PC-9 (cell line): ENCODE measurements at regions not wholly inside any gene's neighbourhood (a gene's known extent, or its start where the extent isn't known, plus 50 kb on each side); places are given as distances from the start of the nearest gene placed in this dataset.

Experiments used
- BruUV-seq: library from RNA; stranded (reverse); fragments of 400-500 nt; replicated peaks from 2 replicates; lab custom pipeline; 2021; lab: Mats Ljungman, UMichigan
- CTCF ChIA-PET: fragments of 300-600 bp; sonication (Branson Sonifier 250); formaldehyde crosslinking; loops from one replicate; lab custom pipeline; 2022; ENCODE audit warnings: antibody characterized with exemption; lab: Charles Lee
- POLR2A ChIA-PET: fragments of 300-600 bp; sonication (Branson Sonifier 250); formaldehyde crosslinking; loops from one replicate; lab custom pipeline; 2022; ENCODE audit warnings: antibody characterized with exemption; ENCODE audit not compliant: unreplicated experiment; lab: Charles Lee
- DNase-seq, 2 experiments: peaks; one replicate each; pipeline versions ENCODE4 v3.0.0 to v3.0.0-alpha.2; 2015 to 2022; ENCODE audit warnings: mixed read lengths in 1 of 2
- H2AFZ ChIP-seq: fragments of 200-600 bp; sonication (generic); 2 replicates; pipeline ENCODE4 v1.8.1; 2017; ENCODE audit warnings: antibody characterized with exemption
- H3F3A ChIP-seq: fragments of 200-600 bp; sonication (generic); 2 replicates; pipeline ENCODE4 v1.8.1; 2017; ENCODE audit warnings: antibody characterized with exemption, mild to moderate bottlenecking, low read depth; ENCODE audit not compliant: insufficient read depth
- H3K27ac ChIP-seq: fragments of 200-600 bp; sonication (generic); 2 replicates; pipeline ENCODE4 v1.6.1; 2016; ENCODE audit warnings: mixed run types
- H3K27me3 ChIP-seq: fragments of 200-600 bp; sonication (generic); 2 replicates; pipeline ENCODE4 v1.6.1; 2016; ENCODE audit warnings: low read depth, mixed run types; ENCODE audit not compliant: insufficient read depth
- H3K36me3 ChIP-seq: fragments of 200-600 bp; sonication (generic); 2 replicates; pipeline ENCODE4 v1.6.1; 2016; ENCODE audit warnings: low read depth, mixed run types
- H3K4me1 ChIP-seq: fragments of 200-600 bp; sonication (generic); replicated peaks from 2 replicates; pipeline ENCODE4 v1.6.1; 2016; ENCODE audit warnings: mixed run types; ENCODE audit not compliant: insufficient read depth
- H3K4me2 ChIP-seq: fragments of 200-600 bp; sonication (generic); 2 replicates; pipeline ENCODE4 v1.6.1; 2017; ENCODE audit warnings: mixed run types
- H3K4me3 ChIP-seq: fragments of 200-600 bp; sonication (generic); 2 replicates; pipeline ENCODE4 v1.6.1; 2016; ENCODE audit warnings: mixed run types
- H3K79me2 ChIP-seq: fragments of 200-600 bp; sonication (generic); 2 replicates; pipeline ENCODE4 v1.6.1; 2017; ENCODE audit warnings: low read depth, mixed run types
- H3K9me2 ChIP-seq: fragments of 200-600 bp; sonication (generic); 2 replicates; pipeline ENCODE4 v1.8.1; 2017; ENCODE audit warnings: mild to moderate bottlenecking; ENCODE audit not compliant: insufficient read depth
- H3K9me3 ChIP-seq: fragments of 200-600 bp; sonication (generic); 2 replicates; pipeline ENCODE4 v1.8.1; 2016; ENCODE audit warnings: low read depth; ENCODE audit not compliant: insufficient read depth
- H4K20me1 ChIP-seq: fragments of 200-600 bp; sonication (generic); 2 replicates; pipeline ENCODE4 v1.8.1; 2017; ENCODE audit not compliant: insufficient read depth
- EZH2 ChIP-seq: fragments of 200-600 bp; sonication (generic); IDR thresholded peaks from 2 replicates; pipeline ENCODE4 v1.8.0; 2017; ENCODE audit warnings: antibody characterized with exemption, low read depth
- intact Hi-C: fragments of 100-400 bp; cut with micrococcal nuclease; formaldehyde crosslinking; loops from one replicate; pipeline ENCODE4 v1.10.0; 2022; ENCODE audit not compliant: unreplicated experiment
- TF ChIP-seq, protein P1 (sequence below): fragments of 200-600 bp; sonication (generic); conservative IDR thresholded peaks from 2 replicates; pipeline ENCODE4 v1.6.1; 2017; ENCODE audit warnings: mixed run types, antibody characterized with exemption, mild to moderate bottlenecking, moderate library complexity

- TF ChIP-seq, protein P1, sequence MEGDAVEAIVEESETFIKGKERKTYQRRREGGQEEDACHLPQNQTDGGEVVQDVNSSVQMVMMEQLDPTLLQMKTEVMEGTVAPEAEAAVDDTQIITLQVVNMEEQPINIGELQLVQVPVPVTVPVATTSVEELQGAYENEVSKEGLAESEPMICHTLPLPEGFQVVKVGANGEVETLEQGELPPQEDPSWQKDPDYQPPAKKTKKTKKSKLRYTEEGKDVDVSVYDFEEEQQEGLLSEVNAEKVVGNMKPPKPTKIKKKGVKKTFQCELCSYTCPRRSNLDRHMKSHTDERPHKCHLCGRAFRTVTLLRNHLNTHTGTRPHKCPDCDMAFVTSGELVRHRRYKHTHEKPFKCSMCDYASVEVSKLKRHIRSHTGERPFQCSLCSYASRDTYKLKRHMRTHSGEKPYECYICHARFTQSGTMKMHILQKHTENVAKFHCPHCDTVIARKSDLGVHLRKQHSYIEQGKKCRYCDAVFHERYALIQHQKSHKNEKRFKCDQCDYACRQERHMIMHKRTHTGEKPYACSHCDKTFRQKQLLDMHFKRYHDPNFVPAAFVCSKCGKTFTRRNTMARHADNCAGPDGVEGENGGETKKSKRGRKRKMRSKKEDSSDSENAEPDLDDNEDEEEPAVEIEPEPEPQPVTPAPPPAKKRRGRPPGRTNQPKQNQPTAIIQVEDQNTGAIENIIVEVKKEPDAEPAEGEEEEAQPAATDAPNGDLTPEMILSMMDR, result no peak
- no peak for TF ChIP-seq EZH2
- peaks cover 92% of the 10 kb centered on the region for H3K27me3 ChIP-seq
- intact Hi-C loops, result loop anchor here (5.0 kb wide), 2 partner anchors 201 to 1224 kb away; no protein-coding TSS in a partner anchor
- H3F3A ChIP-seq, result no peaks in the 10 kb centered on the region
- no peaks in the 10 kb centered on the region for H3K79me2 ChIP-seq
- CTCF ChIA-PET, result no interaction called here
- peak overlapping the region; percentile 80; the same call in 1 of the 2 replicates for H3K4me2 ChIP-seq
- no peaks in the 10 kb centered on the region for H3K4me1 ChIP-seq
- no peak overlapping the region for H2AFZ ChIP-seq
- H3K4me3 ChIP-seq, result no peak overlapping the region
- H3K9me3 ChIP-seq, result no peaks in the 10 kb centered on the region
- H3K36me3 ChIP-seq, result no peaks in the 10 kb centered on the region
- no peaks in the 10 kb centered on the region for H3K9me2 ChIP-seq
- DNase-seq, result no peak
- BruUV-seq, result no TSS peak
- no peaks in the 10 kb centered on the region for H4K20me1 ChIP-seq
- POLR2A ChIA-PET, result no interaction called here
- no peak overlapping the region for H3K27ac ChIP-seq
Observed at GRCh38 chr2:126971162-126971480, 72.4 kb downstream of the TEX51 start.

DNA sequence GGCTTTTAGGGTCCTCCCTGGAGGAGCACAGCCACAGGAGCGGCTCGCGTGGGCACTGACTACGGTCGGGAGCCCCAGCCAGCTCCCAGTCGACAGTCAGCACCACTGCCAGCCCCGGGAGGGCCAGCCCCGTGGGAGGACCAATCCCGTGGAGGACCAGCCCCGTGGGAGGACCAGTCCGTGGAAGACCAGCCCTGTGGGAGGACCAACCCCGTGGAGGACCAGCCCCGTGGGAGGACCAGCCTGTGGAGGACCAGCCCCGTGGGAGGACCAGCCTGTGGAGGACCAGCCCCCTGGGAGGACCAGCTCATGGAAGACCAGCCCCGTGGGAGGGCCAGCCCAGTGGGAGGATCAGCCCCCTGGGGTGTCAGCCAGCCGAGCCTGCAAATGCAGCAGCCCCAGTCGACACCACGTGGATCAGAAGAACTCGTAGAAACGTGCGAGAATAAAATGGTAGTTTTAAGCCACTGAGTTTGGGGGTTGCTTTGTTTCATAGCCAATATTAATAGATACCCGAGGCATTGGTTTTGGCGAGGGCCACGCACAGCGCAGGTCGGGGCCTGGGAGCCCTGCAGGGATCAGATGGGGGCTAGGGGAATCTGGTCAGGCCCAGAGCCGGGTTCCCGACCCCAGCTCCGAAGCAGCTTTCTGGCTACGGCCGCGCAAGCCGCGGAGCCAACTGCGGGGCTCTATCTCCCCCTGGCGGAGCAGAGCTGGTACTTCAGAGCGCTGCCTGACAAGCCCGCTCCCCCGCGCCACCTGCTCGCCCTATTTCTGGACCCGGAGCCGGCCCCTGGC is 73.0 kb downstream of the TEX51 start:
- H3K4me1 ChIP-seq, result no peaks in the 10 kb centered on the region
- H2AFZ ChIP-seq, result peak overlapping the region; percentile 84
- H3K27me3 ChIP-seq, result peaks cover 92% of the 10 kb centered on the region
- BruUV-seq, result no TSS peak
- no peaks in the 10 kb centered on the region for H3K9me3 ChIP-seq
- POLR2A ChIA-PET, result no interaction called here
- H3F3A ChIP-seq, result no peaks in the 10 kb centered on the region
- H3K79me2 ChIP-seq, result no peaks in the 10 kb centered on the region
- DNase-seq, result peak in 1 of 2 experiments; percentile 66
- CTCF ChIA-PET, result interaction anchor here (1.1 kb wide), 1 partner anchor 444 kb away, joined by 3 read pairs; no protein-coding TSS in a partner anchor
- H3K36me3 ChIP-seq, result no peaks in the 10 kb centered on the region
- intact Hi-C loops, result loop anchor here (5.0 kb wide), 2 partner anchors 201 to 1224 kb away; no protein-coding TSS in a partner anchor
- H4K20me1 ChIP-seq, result no peaks in the 10 kb centered on the region
- H3K27ac ChIP-seq, result no peak overlapping the region
- TF ChIP-seq EZH2, result no peak
- TF ChIP-seq, protein P1, result peak; percentile 99
- peak overlapping the region; percentile 43; the same call in 1 of the 2 replicates for H3K4me3 ChIP-seq
- no peaks in the 10 kb centered on the region for H3K9me2 ChIP-seq
- peak overlapping the region; percentile 80 for H3K4me2 ChIP-seq

DNA sequence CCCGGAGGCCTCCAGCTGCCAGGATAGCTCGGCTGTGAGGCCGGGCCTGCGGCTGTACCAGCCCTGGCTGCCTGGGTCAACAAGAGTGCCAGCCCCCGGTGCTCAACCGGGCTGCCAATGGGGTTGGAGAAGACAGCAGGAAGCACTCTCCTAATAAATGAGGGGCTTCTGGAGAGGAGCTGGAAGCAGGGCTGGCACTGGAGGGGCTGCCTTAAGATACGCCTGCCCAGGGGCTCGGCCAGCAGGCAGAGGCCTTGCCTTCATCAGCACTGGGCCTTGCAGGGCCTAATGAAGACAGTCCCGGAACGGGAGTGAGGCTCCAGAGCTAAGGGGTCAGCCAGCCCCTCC is 73.6 kb downstream of the TEX51 start:
- Histone ChIP-seq H3F3A (no peaks in the 10 kb centered on the region), H3K4me1 (no peaks in the 10 kb centered on the region), H3K4me3 (peak overlapping the region; percentile 43; the same call in 1 of the 2 replicates), H3K9me3 (no peaks in the 10 kb centered on the region), H3K27ac (no peak overlapping the region), H3K9me2 (no peaks in the 10 kb centered on the region), H3K79me2 (no peaks in the 10 kb centered on the region), H3K36me3 (no peaks in the 10 kb centered on the region), H3K4me2 (peak overlapping the region; percentile 80), H2AFZ (peak overlapping the region; percentile 84), H4K20me1 (no peaks in the 10 kb centered on the region), H3K27me3 (peaks cover 92% of the 10 kb centered on the region)
- intact Hi-C loops, result loop anchor here (5.0 kb wide), 2 partner anchors 200 to 1225 kb away; no protein-coding TSS in a partner anchor
- no TSS peak for BruUV-seq
- no peak for DNase-seq
- ChIA-PET POLR2A (no interaction called here), CTCF (interaction anchor here (0.5 to 1.1 kb wide), 2 partner anchors 152 to 444 kb away, joined by 3 to 7 read pairs; no protein-coding TSS in a partner anchor)
- TF ChIP-seq, protein P1, result peak; percentile 24; the same call in 1 of the 2 replicates
- no peak for TF ChIP-seq EZH2
